SW 1271 (cell line): ENCODE measurements at regions not wholly inside any gene's neighbourhood (a gene's known extent, or its start where the extent isn't known, plus 50 kb on each side); places are given as distances from the start of the nearest gene placed in this dataset.

Source experiments
- DNase-seq, 2 experiments: peaks; one replicate each; lab custom pipeline; 2025; lab: John Stamatoyannopoulos, UW

GRCh38 chr19:30309905-30310601 is 62.1 kb upstream of the ZNF536 start:
- no peak for DNase-seq

- no peak for DNase-seq
These were observed 61.5 kb upstream of the ZNF536 start for GRCh38 chr19:30310602-30311263.

GRCh38 chr19:30311911-30312310 is 60.3 kb upstream of the ZNF536 start:
- no peak for DNase-seq

GRCh38 chr19:30312582-30313352 is 59.4 kb upstream of the ZNF536 start:
- no peak for DNase-seq

GRCh38 chr19:30313353-30313750 is 58.8 kb upstream of the ZNF536 start:
- DNase-seq: no peak

GRCh38 chr19:30314056-30314804 is 58.0 kb upstream of the ZNF536 start:
- DNase-seq: no peak

GRCh38 chr19:30314805-30315155 is 57.4 kb upstream of the ZNF536 start:
- DNase-seq: no peak

- DNase-seq: no peak
These were observed 57.0 kb upstream of the ZNF536 start for GRCh38 chr19:30315159-30315558.

GRCh38 chr19:30316000-30316491 is 56.1 kb upstream of the ZNF536 start:
- no peak for DNase-seq

- DNase-seq: no peak
These were observed 55.6 kb upstream of the ZNF536 start for GRCh38 chr19:30316560-30317106.

GRCh38 chr19:30317403-30317802 is 54.8 kb upstream of the ZNF536 start:
- DNase-seq: no peak

GRCh38 chr19:30318261-30318660 is 53.9 kb upstream of the ZNF536 start:
- no peak for DNase-seq

- DNase-seq: no peak
These were observed 53.2 kb upstream of the ZNF536 start for GRCh38 chr19:30318936-30319335.

GRCh38 chr19:30319411-30319810 is 52.8 kb upstream of the ZNF536 start:
- no peak for DNase-seq

- DNase-seq: no peak
These were observed 52.3 kb upstream of the ZNF536 start for GRCh38 chr19:30319876-30320275.

GRCh38 chr19:30320466-30320865 is 51.7 kb upstream of the ZNF536 start:
- no peak for DNase-seq

GRCh38 chr19:30320916-30321315 is 51.3 kb upstream of the ZNF536 start:
- no peak for DNase-seq
